ENCODE measurements at regions not wholly inside any gene's neighbourhood (a gene's known extent, or its start where the extent isn't known, plus 50 kb on each side); places are given as distances from the start of the nearest gene placed in this dataset.

DNA sequence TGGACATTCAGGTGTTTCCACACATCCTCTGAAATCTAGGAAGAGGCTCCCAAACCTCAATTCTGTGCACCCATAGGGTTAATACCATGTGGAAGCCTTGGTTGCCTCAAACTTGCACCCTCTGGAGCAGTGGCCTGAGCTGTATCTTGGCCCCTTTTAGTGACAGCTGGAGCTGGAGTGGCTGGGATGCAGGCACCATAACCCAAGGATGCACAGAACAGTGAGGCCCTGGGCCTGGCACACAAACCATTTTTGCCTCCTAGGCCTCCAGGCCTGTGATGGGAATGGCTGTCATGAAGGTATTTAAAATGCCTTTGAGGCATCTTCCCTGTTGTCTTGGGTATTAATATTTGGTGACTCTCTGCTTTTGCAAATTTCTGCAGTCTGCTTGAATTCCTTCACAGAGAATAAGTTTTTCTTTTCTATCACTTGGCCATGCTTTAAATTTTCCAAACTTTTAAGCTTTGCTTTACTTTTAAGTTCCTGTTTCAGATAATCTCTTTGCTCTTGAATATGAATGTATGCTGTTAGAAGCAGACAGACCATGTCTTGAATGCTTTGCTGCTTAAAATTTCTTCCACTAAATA is 1594.5 kb upstream of the PCDH20 start:
- no peaks in the 10 kb centered on the region for H3K27me3 ChIP-seq (ENCODE audit: insufficient read depth, low read length)
- no peak overlapping the region for H2BK20ac ChIP-seq (ENCODE audit: low read depth, low read length, poor library complexity, severe bottlenecking)
- H3K36me3 Mint-ChIP-seq (ENCODE audit: insufficient read depth in 1 of 3, low read depth in 3 of 3): peaks cover 28 to 51% (median 39%) of the 10 kb centered on the region in 3 experiments
- no peaks in the 10 kb centered on the region for H3K79me2 ChIP-seq (ENCODE audit: insufficient read depth, low read length)
- H3K27ac ChIP-seq (ENCODE audit: insufficient read length, low read depth, low read length): no peak overlapping the region
- no peak overlapping the region for H3K18ac ChIP-seq (ENCODE audit: insufficient read length, low read depth, low read length)
- H3K4me1 Mint-ChIP-seq: no peaks in the 10 kb centered on the region
- no peak overlapping the region for H3K23ac ChIP-seq (ENCODE audit: insufficient read length, low read depth, low read length)
- H2BK5ac ChIP-seq (ENCODE audit: insufficient read length, low read length): no peak overlapping the region
- H3K4me1 ChIP-seq (ENCODE audit: insufficient read depth, low read length): no peaks in the 10 kb centered on the region
- no peak overlapping the region for H3K4me3 Mint-ChIP-seq
- H3K14ac ChIP-seq (ENCODE audit: insufficient read depth, low read length): no peak overlapping the region
- H3K4me2 ChIP-seq (ENCODE audit: insufficient read depth, insufficient read length, low read length): no peak overlapping the region
- DNase-seq: no peak
- H3K27me3 Mint-ChIP-seq (ENCODE audit: low read depth): no peaks in the 10 kb centered on the region
- H3K23me2 ChIP-seq (ENCODE audit: insufficient read length, low read depth, low read length, poor library complexity, severe bottlenecking): no peaks in the 10 kb centered on the region
- no peak overlapping the region for H4K91ac ChIP-seq (ENCODE audit: insufficient read length, low read depth, low read length)
- H2BK15ac ChIP-seq (ENCODE audit: low read depth, low read length): no peak overlapping the region
- H3K27ac Mint-ChIP-seq: no peak overlapping the region
- no peak overlapping the region for H3T11ph ChIP-seq (ENCODE audit: low read length)
- H2BK12ac ChIP-seq (ENCODE audit: insufficient read length, low read depth, low read length): no peak overlapping the region
- no peak overlapping the region for H2BK120ac ChIP-seq (ENCODE audit: low read depth, low read length, poor library complexity, severe bottlenecking)
- H3K56ac ChIP-seq (ENCODE audit: insufficient read length, low read depth, low read length): no peak overlapping the region
- no peak overlapping the region for H3K9ac ChIP-seq (ENCODE audit: extremely low read depth, insufficient read length, low read length)
- H3K4ac ChIP-seq (ENCODE audit: low read depth, low read length): no peak overlapping the region
- no peaks in the 10 kb centered on the region for H4K20me1 ChIP-seq (ENCODE audit: control insufficient read depth, insufficient read depth, insufficient read length)
- peaks cover 54 to 56% of the 10 kb centered on the region in 2 experiments for H3K9me3 Mint-ChIP-seq
- H3K9me3 ChIP-seq (ENCODE audit: control insufficient read depth, low read depth, low read length): peaks cover 20% of the 10 kb centered on the region
- TF ChIP-seq, protein P1, sequence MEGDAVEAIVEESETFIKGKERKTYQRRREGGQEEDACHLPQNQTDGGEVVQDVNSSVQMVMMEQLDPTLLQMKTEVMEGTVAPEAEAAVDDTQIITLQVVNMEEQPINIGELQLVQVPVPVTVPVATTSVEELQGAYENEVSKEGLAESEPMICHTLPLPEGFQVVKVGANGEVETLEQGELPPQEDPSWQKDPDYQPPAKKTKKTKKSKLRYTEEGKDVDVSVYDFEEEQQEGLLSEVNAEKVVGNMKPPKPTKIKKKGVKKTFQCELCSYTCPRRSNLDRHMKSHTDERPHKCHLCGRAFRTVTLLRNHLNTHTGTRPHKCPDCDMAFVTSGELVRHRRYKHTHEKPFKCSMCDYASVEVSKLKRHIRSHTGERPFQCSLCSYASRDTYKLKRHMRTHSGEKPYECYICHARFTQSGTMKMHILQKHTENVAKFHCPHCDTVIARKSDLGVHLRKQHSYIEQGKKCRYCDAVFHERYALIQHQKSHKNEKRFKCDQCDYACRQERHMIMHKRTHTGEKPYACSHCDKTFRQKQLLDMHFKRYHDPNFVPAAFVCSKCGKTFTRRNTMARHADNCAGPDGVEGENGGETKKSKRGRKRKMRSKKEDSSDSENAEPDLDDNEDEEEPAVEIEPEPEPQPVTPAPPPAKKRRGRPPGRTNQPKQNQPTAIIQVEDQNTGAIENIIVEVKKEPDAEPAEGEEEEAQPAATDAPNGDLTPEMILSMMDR (conservative IDR thresholded peaks at IDR 0.05): no peak
- no peaks in the 10 kb centered on the region for H3K79me1 ChIP-seq (ENCODE audit: insufficient read depth, low read depth, low read length, poor library complexity, severe bottlenecking)
- H2AK5ac ChIP-seq (ENCODE audit: insufficient read length, low read length): no peak overlapping the region
- no peak overlapping the region for H4K5ac ChIP-seq (ENCODE audit: insufficient read length, low read depth, low read length)
- H2AFZ ChIP-seq (ENCODE audit: low read length): no peak overlapping the region
- H4K8ac ChIP-seq (replicated peaks; ENCODE audit: insufficient read length, low read depth, low read length): no peak overlapping the region
